KMS-11 (cell line): ENCODE measurements at regions not wholly inside any gene's neighbourhood (a gene's known extent, or its start where the extent isn't known, plus 50 kb on each side); places are given as distances from the start of the nearest gene placed in this dataset.

Experiments used
- H2AFZ ChIP-seq: fragments of 200-600 bp; sonication (generic); 2 replicates; pipeline ENCODE4 v1.6.1; 2016; ENCODE audit warnings: antibody characterized with exemption, mixed run types, low read depth
- H3K27ac ChIP-seq: fragments of 200-600 bp; sonication (generic); 2 replicates; pipeline ENCODE4 v1.6.1; 2016; ENCODE audit warnings: mild to moderate bottlenecking, mixed run types
- H3K27me3 ChIP-seq: fragments of 200-600 bp; sonication (generic); 2 replicates; pipeline ENCODE4 v1.6.1; 2017; ENCODE audit warnings: mild to moderate bottlenecking, low read depth, mixed run types, moderate library complexity; ENCODE audit not compliant: insufficient read depth
- H3K36me3 ChIP-seq: fragments of 200-600 bp; sonication (generic); 2 replicates; pipeline ENCODE4 v1.6.1; 2017; ENCODE audit warnings: mild to moderate bottlenecking, mixed run types; ENCODE audit not compliant: insufficient read depth
- H3K4me1 ChIP-seq: fragments of 200-600 bp; sonication (generic); 2 replicates; pipeline ENCODE4 v1.6.1; 2016; ENCODE audit warnings: mild to moderate bottlenecking, low read depth, mixed run types; ENCODE audit not compliant: poor library complexity, severe bottlenecking
- H3K4me2 ChIP-seq: fragments of 200-600 bp; sonication (generic); 2 replicates; pipeline ENCODE4 v1.7.0; 2016; ENCODE audit warnings: mild to moderate bottlenecking, mixed run types
- H3K4me3 ChIP-seq: fragments of 200-600 bp; sonication (generic); IDR thresholded peaks from 2 replicates; pipeline ENCODE4 v1.6.1; 2017; ENCODE audit warnings: low read depth, low read length, mixed read lengths; ENCODE audit not compliant: insufficient read depth
- H3K79me2 ChIP-seq: fragments of 200-600 bp; sonication (generic); 2 replicates; pipeline ENCODE4 v1.6.1; 2016; ENCODE audit warnings: low read depth, mixed run types; ENCODE audit not compliant: insufficient read depth
- H3K9ac ChIP-seq: fragments of 200-600 bp; sonication (generic); 2 replicates; pipeline ENCODE4 v1.6.1; 2016; ENCODE audit warnings: mild to moderate bottlenecking, mixed run types
- H4K20me1 ChIP-seq: fragments of 200-600 bp; sonication (generic); 2 replicates; pipeline ENCODE4 v1.6.1; 2016; ENCODE audit warnings: mild to moderate bottlenecking, mixed run types; ENCODE audit not compliant: insufficient read depth
- CTCF ChIP-seq: fragments of 200-600 bp; sonication (generic); conservative IDR thresholded peaks from 2 replicates; pipeline ENCODE4 v1.6.1; 2017; ENCODE audit warnings: low read depth, mild to moderate bottlenecking, antibody characterized with exemption, low read length, moderate library complexity, mixed read lengths

GRCh38 chr3:23019596-23020300 is 183.4 kb upstream of the UBE2E2 start:
- H3K4me2 ChIP-seq = no peak overlapping the region
- no peaks in the 10 kb centered on the region for H3K4me1 ChIP-seq
- no peak overlapping the region for H3K27ac ChIP-seq
- no peaks in the 10 kb centered on the region for H4K20me1 ChIP-seq
- H2AFZ ChIP-seq = no peak overlapping the region
- TF ChIP-seq CTCF = no peak
- no peak overlapping the region for H3K9ac ChIP-seq
- no peak overlapping the region for H3K4me3 ChIP-seq
- H3K36me3 ChIP-seq = no peaks in the 10 kb centered on the region
- no peaks in the 10 kb centered on the region for H3K27me3 ChIP-seq
- no peaks in the 10 kb centered on the region for H3K79me2 ChIP-seq

DNA sequence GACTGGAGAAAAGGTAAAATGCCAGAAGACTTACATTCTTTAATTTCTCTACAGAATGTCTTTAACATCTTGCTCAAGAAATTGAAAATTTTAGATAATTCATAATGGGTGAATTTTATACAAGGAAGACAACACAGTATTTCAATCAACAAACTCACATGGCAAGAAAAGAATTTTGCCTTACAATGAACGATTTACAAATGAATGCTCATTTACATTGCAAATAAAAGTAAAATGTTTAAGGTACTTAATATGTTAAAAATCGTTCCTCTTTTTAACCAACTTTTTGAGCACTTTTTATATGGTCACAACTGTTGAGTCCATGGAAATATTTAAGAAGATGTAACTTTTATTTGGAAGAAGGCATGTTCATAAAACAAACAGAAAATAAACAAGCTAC is 174.8 kb upstream of the UBE2E2 start:
- TF ChIP-seq CTCF = no peak
- no peaks in the 10 kb centered on the region for H3K27me3 ChIP-seq
- no peak overlapping the region for H3K4me3 ChIP-seq
- no peak overlapping the region for H3K27ac ChIP-seq
- no peak overlapping the region for H3K9ac ChIP-seq
- H3K79me2 ChIP-seq = no peaks in the 10 kb centered on the region
- H2AFZ ChIP-seq = no peak overlapping the region
- H3K36me3 ChIP-seq = no peaks in the 10 kb centered on the region
- no peaks in the 10 kb centered on the region for H4K20me1 ChIP-seq
- no peaks in the 10 kb centered on the region for H3K4me1 ChIP-seq
- H3K4me2 ChIP-seq = no peak overlapping the region

DNA sequence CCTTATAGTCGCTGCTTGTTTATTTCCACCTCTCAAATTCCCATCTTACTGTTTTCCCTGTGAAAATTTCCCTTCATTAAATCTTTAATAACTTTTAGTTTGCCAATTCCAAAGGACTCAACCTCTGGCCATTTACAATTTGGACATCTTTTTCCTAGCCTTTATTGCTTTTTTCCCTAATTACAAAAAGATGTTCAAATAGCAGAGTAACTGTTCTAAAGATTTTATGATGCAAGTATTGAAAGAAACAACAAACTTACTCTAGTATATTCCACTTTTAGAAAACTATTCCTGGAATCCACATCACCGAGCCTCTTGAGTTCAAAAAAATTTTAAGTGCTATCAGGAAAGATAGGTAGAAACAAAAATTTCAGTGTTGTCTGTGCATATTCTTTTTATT is 174.1 kb upstream of the UBE2E2 start:
- Histone ChIP-seq H3K9ac (no peak overlapping the region), H3K4me3 (no peak overlapping the region), H3K4me2 (no peak overlapping the region), H3K27ac (no peak overlapping the region), H4K20me1 (no peaks in the 10 kb centered on the region), H3K27me3 (no peaks in the 10 kb centered on the region), H3K79me2 (no peaks in the 10 kb centered on the region), H3K4me1 (no peaks in the 10 kb centered on the region), H3K36me3 (no peaks in the 10 kb centered on the region), H2AFZ (no peak overlapping the region)
- no peak for TF ChIP-seq CTCF

- H3K4me1 ChIP-seq = no peaks in the 10 kb centered on the region
- no peaks in the 10 kb centered on the region for H3K36me3 ChIP-seq
- H2AFZ ChIP-seq = no peak overlapping the region
- H3K27ac ChIP-seq = no peak overlapping the region
- TF ChIP-seq CTCF = no peak
- no peaks in the 10 kb centered on the region for H3K79me2 ChIP-seq
- H3K27me3 ChIP-seq = no peaks in the 10 kb centered on the region
- H3K4me3 ChIP-seq = no peak overlapping the region
- H4K20me1 ChIP-seq = no peaks in the 10 kb centered on the region
- H3K9ac ChIP-seq = no peak overlapping the region
- H3K4me2 ChIP-seq = no peak overlapping the region
Observed at GRCh38 chr3:23035927-23036640, 167.0 kb upstream of the UBE2E2 start.
